BJ (cell line): ENCODE measurements at regions not wholly inside any gene's neighbourhood (a gene's known extent, or its start where the extent isn't known, plus 50 kb on each side); places are given as distances from the start of the nearest gene placed in this dataset.

ENCODE experiments used
- CTCF ChIA-PET: fragments of 350-600 bp; formaldehyde crosslinking; extraction: SDS; loops from one replicate; lab custom pipeline; 2021; ENCODE audit warnings: antibody characterized with exemption, inconsistent platforms; lab: Yijun Ruan, JAX
- POLR2A ChIA-PET: fragments of 300-600 bp; sonication (Branson Sonifier 250); formaldehyde crosslinking; extraction: SDS; loops from one replicate; lab custom pipeline; 2021; ENCODE audit warnings: antibody characterized with exemption; lab: Charles Lee
- DNase-seq: peaks from one replicate; pipeline ENCODE4 v3.0.0-alpha.2; 2011; ENCODE audit warnings: low read depth
- H3K27me3 ChIP-seq: 2 replicates; pipeline ENCODE4 v1.6.0; 2011; ENCODE audit warnings: low read length; ENCODE audit not compliant: control insufficient read depth, insufficient read depth
- H3K36me3 ChIP-seq: 2 replicates; pipeline ENCODE4 v1.5.1; 2011; ENCODE audit warnings: low read length; ENCODE audit not compliant: control insufficient read depth, insufficient read depth
- H3K4me3 ChIP-seq: 2 replicates; pipeline ENCODE4 v1.5.1; 2011; ENCODE audit warnings: low read depth, mild to moderate bottlenecking, control low read depth, low read length
- CTCF ChIP-seq: IDR thresholded peaks from 2 replicates; pipeline ENCODE4 v1.5.1; 2011; ENCODE audit warnings: low read depth, mild to moderate bottlenecking, control low read depth, inconsistent platforms, low read length, moderate library complexity; ENCODE audit not compliant: insufficient read depth

DNA sequence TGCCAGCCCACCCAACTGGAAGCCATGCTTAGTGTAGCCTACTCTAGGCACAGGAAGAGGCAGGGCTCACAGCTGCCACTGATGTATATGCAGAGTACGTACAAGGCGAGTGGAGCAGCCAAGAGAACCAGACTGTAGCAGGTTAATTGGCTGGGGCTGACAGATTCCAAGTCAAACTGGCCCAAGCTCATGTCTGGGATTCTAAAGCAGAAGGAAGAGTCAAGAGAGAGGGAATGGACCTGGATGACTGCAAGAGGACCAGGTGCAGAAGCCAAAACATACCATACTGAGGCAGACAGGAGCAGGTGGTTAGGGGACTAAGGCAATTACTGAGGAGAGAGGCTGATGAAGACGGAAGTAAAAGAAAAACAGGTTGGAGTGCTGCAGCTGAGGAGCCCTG is 51.3 kb upstream of the LRRN2 start:
- Histone ChIP-seq H3K27me3 (peaks cover 16% of the 10 kb centered on the region), H3K36me3 (no peaks in the 10 kb centered on the region), H3K4me3 (no peak overlapping the region)
- TF ChIP-seq CTCF = no peak
- ChIA-PET CTCF (no interaction called here), POLR2A (no interaction called here)
- no peak for DNase-seq

DNA sequence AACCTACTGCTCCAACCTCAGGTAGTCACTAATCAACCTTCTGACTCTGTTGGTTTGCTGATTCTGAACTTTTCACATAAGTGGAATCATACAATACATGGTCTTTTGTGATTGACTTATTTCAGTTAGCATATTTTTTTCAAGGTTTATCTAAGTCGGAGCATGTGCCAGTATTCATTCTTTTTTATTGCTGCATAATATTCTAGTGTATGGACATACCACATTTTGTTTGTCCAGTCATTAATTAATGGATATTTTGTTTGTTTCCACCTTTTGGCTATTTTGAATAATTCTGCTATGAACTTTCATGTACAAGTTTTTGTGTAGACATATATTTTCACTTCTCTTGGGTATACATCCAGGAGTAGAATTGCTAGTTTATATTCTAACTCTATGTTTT is 53.0 kb upstream of the LRRN2 start:
- Histone ChIP-seq H3K36me3 (no peaks in the 10 kb centered on the region), H3K4me3 (no peak overlapping the region), H3K27me3 (peaks cover 22% of the 10 kb centered on the region)
- no peak for TF ChIP-seq CTCF
- ChIA-PET POLR2A (no interaction called here), CTCF (interaction anchor here (1.0 kb wide), 1 partner anchor 9 kb away, joined by 3 read pairs; no protein-coding TSS in a partner anchor)
- no peak for DNase-seq

GRCh38 chr1:204740354-204740753 is 54.8 kb upstream of the LRRN2 start:
- H3K27me3 ChIP-seq = peaks cover 17% of the 10 kb centered on the region
- no peak for TF ChIP-seq CTCF
- POLR2A ChIA-PET = no interaction called here
- no peak overlapping the region for H3K4me3 ChIP-seq
- no peak for DNase-seq
- CTCF ChIA-PET = no interaction called here
- no peaks in the 10 kb centered on the region for H3K36me3 ChIP-seq

DNA sequence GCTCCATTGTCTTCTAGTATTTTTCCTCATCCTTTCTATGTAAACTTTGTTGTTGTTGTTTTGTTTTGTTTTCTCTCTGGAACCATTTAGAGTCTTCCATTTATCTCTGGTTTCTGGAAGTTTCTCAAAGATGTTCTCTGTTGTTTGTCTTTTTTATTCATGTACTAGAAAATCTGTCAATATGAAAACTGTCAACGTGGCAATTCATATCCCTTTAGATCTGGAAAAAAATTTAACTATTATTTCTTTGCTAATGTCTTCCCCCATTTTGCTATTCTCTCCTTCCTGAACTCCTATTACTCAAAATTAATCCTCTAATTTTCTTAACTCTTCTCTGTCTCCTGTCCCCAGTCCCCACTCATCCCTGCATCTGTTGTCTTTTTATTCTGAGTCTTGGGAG is 55.9 kb upstream of the LRRN2 start:
- no peak overlapping the region for H3K4me3 ChIP-seq
- peaks cover 14% of the 10 kb centered on the region for H3K27me3 ChIP-seq
- ChIA-PET POLR2A (no interaction called here), CTCF (no interaction called here)
- H3K36me3 ChIP-seq = no peaks in the 10 kb centered on the region
- no peak for DNase-seq
- TF ChIP-seq CTCF = no peak

GRCh38 chr1:204742676-204743251 is 57.2 kb upstream of the LRRN2 start:
- H3K4me3 ChIP-seq = no peak overlapping the region
- TF ChIP-seq CTCF = no peak
- ChIA-PET POLR2A (no interaction called here), CTCF (no interaction called here)
- H3K27me3 ChIP-seq = peaks cover 12% of the 10 kb centered on the region
- H3K36me3 ChIP-seq = no peaks in the 10 kb centered on the region
- no peak for DNase-seq
